SK-N-SH (cell line): ENCODE measurements at regions not wholly inside any gene's neighbourhood (a gene's known extent, or its start where the extent isn't known, plus 50 kb on each side); places are given as distances from the start of the nearest gene placed in this dataset.

Experiments
- CHD2 ChIP-seq: fragments of 150-350 bp; IDR thresholded peaks from 2 replicates; pipeline ENCODE4 v1.6.1; 2018; ENCODE audit warnings: low read length; ENCODE audit not compliant: partially characterized antibody
- CTCF ChIP-seq: fragments of 200-600 bp; sonication (generic); IDR thresholded peaks from 2 replicates; pipeline ENCODE4 v1.6.1; 2017; ENCODE audit warnings: antibody characterized with exemption, mild to moderate bottlenecking, moderate library complexity
- EP300 ChIP-seq, 2 experiments: IDR thresholded peaks; 2 replicates each; pipeline versions ENCODE4 v1.4.0 to v1.6.1; 2012; ENCODE audit warnings: borderline replicate concordance in 1 of 2, low read depth in 1 of 2, low read length in 1 of 2
- GABPA ChIP-seq: IDR thresholded peaks from 2 replicates; pipeline ENCODE4 v1.4.0; 2012; ENCODE audit warnings: low read depth, mild to moderate bottlenecking
- GATA2 ChIP-seq: sonication (generic); formaldehyde crosslinking; IDR thresholded peaks from 2 replicates; pipeline ENCODE4 v1.5.0; 2020; ENCODE audit warnings: mild to moderate bottlenecking, missing genetic modification reagents
- PBX3 ChIP-seq: IDR thresholded peaks from 2 replicates; pipeline ENCODE4; 2012
- POLR2AphosphoS5 ChIP-seq: IDR thresholded peaks from 2 replicates; pipeline ENCODE4 v1.6.1; 2012; ENCODE audit warnings: low read depth, low read length
- RFX5 ChIP-seq: IDR thresholded peaks from 2 replicates; pipeline ENCODE4 v1.6.1; 2012; ENCODE audit warnings: mild to moderate bottlenecking, improper control_type of control experiment, low read length

- TF ChIP-seq EP300 (IDR thresholded peaks at IDR 0.05; ENCODE audit: borderline replicate concordance in 1 of 2, low read depth in 1 of 2, low read length in 1 of 2) (no peak), CTCF (no peak), RFX5 (no peak), CHD2 (no peak), PBX3 (no peak), POLR2AphosphoS5 (no peak), GABPA (no peak), GATA2 (CRISPR knock-in tag) (no peak)
These were observed 147.9 kb downstream of the FBXO8 start for GRCh38 chr4:174135530-174135929.
